Common myeloid progenitor, CD34-positive (primary cell): ENCODE measurements at regions not wholly inside any gene's neighbourhood (a gene's known extent, or its start where the extent isn't known, plus 50 kb on each side); places are given as distances from the start of the nearest gene placed in this dataset.
A peak's percentile ranks its signal among the peaks of the same experiment; 100 is the strongest.

Experiments used
- CTCF ChIA-PET: fragments of 350-600 bp; sonication (Branson Sonifier 250); formaldehyde crosslinking; loops from one replicate; lab custom pipeline; 2021; ENCODE audit warnings: antibody characterized with exemption; lab: Charles Lee
- POLR2A ChIA-PET: fragments of 350-600 bp; sonication (Branson Sonifier 250); formaldehyde crosslinking; loops from one replicate; lab custom pipeline; 2021; ENCODE audit warnings: antibody characterized with exemption; lab: Charles Lee
- DNase-seq, 3 donors: peaks; one replicate each; pipeline versions ENCODE4 v3.0.0 to v3.0.0-alpha.2; 2013
- H3K27ac ChIP-seq, 2 experiments: 1 replicate in 1 of 2; 2 replicates in 1 of 2; pipeline ENCODE4 v1.7.0; 2013; ENCODE audit warnings: inconsistent platforms in 2 of 2, low read length in 2 of 2, mild to moderate bottlenecking in 2 of 2, low read depth in 1 of 2, moderate library complexity in 1 of 2; ENCODE audit not compliant: severe bottlenecking in 2 of 2, insufficient read depth in 1 of 2, poor library complexity in 1 of 2
- H3K27me3 ChIP-seq, 5 experiments: replicated peaks in 2 of 5; 1 replicate in 3 of 5; 2 replicates in 2 of 5; pipeline versions ENCODE4 v1.6.1 to v1.7.0; 2013; ENCODE audit warnings: low read length in 4 of 5, mild to moderate bottlenecking in 2 of 5, moderate library complexity in 2 of 5, inconsistent platforms in 1 of 5; ENCODE audit not compliant: insufficient read depth in 5 of 5, control insufficient read depth in 4 of 5
- H3K36me3 ChIP-seq, 4 experiments: 1 replicate in 2 of 4; 2 replicates in 2 of 4; pipeline versions ENCODE4 v1.6.1 to v1.7.0; 2013; ENCODE audit warnings: low read length in 3 of 4, control low read depth in 1 of 4, mild to moderate bottlenecking in 1 of 4; ENCODE audit not compliant: control insufficient read depth in 4 of 4, insufficient read depth in 4 of 4
- H3K4me1 ChIP-seq, 4 experiments: 1 replicate in 3 of 4; 2 replicates in 1 of 4; pipeline versions ENCODE4 v1.6.1 to v1.7.1; 2013; ENCODE audit warnings: low read length in 3 of 4, mild to moderate bottlenecking in 3 of 4, control low read depth in 1 of 4, inconsistent platforms in 1 of 4, moderate library complexity in 1 of 4; ENCODE audit not compliant: control insufficient read depth in 4 of 4, insufficient read depth in 4 of 4; ENCODE audit errors: control extremely low read depth in 1 of 4
- H3K4me3 ChIP-seq, 7 experiments: 1 replicate in 4 of 7; 2 replicates in 3 of 7; pipeline versions ENCODE4 v1.5.1 to v1.7.0; 2013; ENCODE audit warnings: mild to moderate bottlenecking in 7 of 7, low read length in 6 of 7, moderate library complexity in 6 of 7, inconsistent platforms in 2 of 7, low read depth in 2 of 7, control low read depth in 1 of 7; ENCODE audit not compliant: insufficient read depth in 4 of 7, control insufficient read depth in 1 of 7; ENCODE audit errors: extremely low read depth in 1 of 7
- H3K9me3 ChIP-seq, 5 experiments: 1 replicate in 4 of 5; 2 replicates in 1 of 5; pipeline versions ENCODE4 v1.6.1 to v1.7.1; 2013; ENCODE audit warnings: low read length in 4 of 5, mild to moderate bottlenecking in 2 of 5, inconsistent platforms in 1 of 5, low read depth in 1 of 5, moderate library complexity in 1 of 5; ENCODE audit not compliant: control insufficient read depth in 4 of 5, insufficient read depth in 2 of 5; ENCODE audit errors: control extremely low read depth in 1 of 5
- WGBS: methylation state at CpG from one replicate; pipeline ENCODE4 v1.1.5; 2013; ENCODE audit not compliant: insufficient coverage; 5-methylcytosine and 5-hydroxymethylcytosine counted together

DNA sequence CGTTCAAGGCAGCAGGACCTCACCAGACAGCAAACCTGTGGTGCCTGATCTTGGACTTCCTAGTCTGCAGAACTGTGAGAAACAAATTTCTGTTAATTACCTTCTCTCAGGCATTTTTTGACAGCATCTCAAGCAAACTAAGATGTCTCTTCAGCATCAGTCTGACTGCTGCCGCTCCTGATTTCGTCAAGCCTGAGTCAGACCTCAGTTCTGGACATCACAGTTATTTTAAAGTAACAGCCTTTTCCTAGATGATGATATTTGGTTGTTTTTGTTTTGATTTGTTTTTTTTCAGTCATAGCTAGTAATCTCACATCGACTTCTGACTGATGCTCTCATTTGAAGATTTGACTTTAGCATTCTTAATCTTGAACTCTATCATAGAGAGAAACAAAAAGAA lies 71.9 kb downstream of the BLID start:
- Histone ChIP-seq H3K36me3 (no peaks in the 10 kb centered on the region), H3K9me3 (no peaks in the 10 kb centered on the region), H3K27me3 (no peaks in the 10 kb centered on the region), H3K4me3 (no peak overlapping the region), H3K27ac (no peak overlapping the region), H3K4me1 (peaks cover 0 to 7% (median 0%) of the 10 kb centered on the region in 4 experiments)
- ChIA-PET POLR2A (no interaction called here), CTCF (no interaction called here)
- WGBS: 90% methylated on average over 2 of the region's 4 CpGs
- no peak for DNase-seq

DNA sequence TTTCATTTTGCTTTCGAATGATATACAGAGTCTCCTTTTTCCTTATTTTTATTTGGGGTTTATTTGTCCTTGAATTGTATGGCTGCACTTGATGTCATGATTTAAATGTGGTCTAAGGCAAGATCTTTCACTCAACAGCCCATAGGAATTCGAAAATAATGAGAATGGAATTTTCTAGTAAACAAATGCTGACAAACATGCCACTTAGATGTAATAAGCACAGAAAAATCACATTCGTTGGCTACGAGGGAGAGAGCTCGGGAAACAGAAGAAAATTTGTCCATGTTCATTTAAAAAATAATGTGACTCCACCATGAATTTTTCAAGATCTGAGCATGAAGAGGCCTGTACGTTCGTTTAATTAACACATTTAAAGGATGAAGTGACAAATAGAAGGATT lies 73.0 kb downstream of the BLID start:
- ChIA-PET CTCF (no interaction called here), POLR2A (no interaction called here)
- Histone ChIP-seq H3K27me3 (no peaks in the 10 kb centered on the region), H3K27ac (no peak overlapping the region), H3K4me3 (no peak overlapping the region), H3K4me1 (peaks cover 0 to 7% (median 0%) of the 10 kb centered on the region in 4 experiments), H3K9me3 (no peaks in the 10 kb centered on the region), H3K36me3 (no peaks in the 10 kb centered on the region)
- no peak for DNase-seq
- WGBS: 75% methylated on average over 5 of the region's 7 CpGs

DNA sequence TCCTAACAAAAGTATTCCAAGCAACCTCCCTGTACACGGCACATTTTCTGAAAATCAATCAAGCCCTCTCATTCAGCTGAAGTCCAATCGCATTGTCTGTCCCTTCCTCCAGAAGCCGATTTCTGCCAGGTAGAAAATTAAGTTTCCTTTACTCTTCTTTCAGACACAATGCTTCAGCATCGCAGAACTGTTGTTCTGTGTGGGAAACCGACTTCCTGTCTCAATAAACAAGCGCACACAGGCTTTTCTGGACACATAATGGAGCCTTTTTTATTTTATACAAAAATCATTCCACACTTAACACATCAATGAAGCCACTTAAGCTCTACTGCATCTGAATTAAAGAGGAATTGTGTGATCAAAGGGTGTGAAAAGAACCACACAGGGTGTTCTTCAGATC lies 75.6 kb downstream of the BLID start:
- DNase-seq: no peak
- no peaks in the 10 kb centered on the region for H3K36me3 ChIP-seq
- no peaks in the 10 kb centered on the region for H3K27me3 ChIP-seq
- CTCF ChIA-PET: interaction anchor here (0.9 kb wide), 1 partner anchor 28 kb away, joined by 3 read pairs; no protein-coding TSS in a partner anchor
- POLR2A ChIA-PET: no interaction called here
- 23% methylated on average over 4 of the region's 6 CpGs for WGBS
- H3K27ac ChIP-seq: no peak overlapping the region
- no peaks in the 10 kb centered on the region for H3K9me3 ChIP-seq
- peak overlapping the region in 2 of 7 experiments; percentile 8 to 9 for H3K4me3 ChIP-seq
- H3K4me1 ChIP-seq: peaks cover 0 to 6% (median 0%) of the 10 kb centered on the region in 4 experiments

DNA sequence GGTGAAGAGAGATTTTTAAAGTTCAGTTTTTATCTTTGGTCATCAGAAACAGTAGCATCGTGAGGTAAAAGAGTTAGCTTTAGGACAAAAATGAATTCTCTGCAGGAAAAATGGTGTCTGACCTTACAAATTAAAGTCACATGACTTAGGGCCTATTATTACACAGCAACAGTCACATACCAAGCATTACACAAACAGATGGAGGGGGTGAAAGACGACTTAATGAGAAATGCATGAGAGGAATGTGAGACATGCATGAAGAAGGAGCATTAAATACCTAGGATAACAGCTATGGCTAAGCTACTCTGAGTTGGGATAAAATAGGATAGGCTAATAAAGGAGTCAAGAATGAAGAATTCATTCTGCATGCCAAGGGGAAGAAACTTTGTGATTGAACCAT lies 77.5 kb downstream of the BLID start:
- no peak overlapping the region for H3K27ac ChIP-seq
- DNase-seq: no peak
- 100% methylated on average over 1 of the region's 2 CpGs for whole genome bisulfite sequencing

DNA sequence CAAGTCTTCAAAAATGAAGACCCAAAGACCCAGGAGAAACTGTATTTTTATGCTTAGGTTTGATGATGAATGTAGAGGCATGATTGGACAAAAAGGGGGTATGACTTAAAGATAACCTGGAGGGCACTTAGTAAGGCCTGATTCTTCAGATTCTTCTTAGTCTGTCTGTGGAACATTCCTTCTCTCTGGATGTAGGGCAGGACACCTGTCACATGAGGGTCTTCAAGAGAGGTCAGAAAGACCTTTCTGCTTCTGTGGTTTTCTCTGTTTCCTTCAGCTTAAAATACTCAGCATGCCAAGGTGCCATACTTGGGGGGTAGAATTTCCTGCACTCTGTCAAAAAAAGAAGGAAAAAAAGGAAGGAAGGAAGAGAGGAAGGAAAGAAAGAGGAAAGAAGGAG lies 78.1 kb downstream of the BLID start:
- Histone ChIP-seq H3K9me3 (no peaks in the 10 kb centered on the region), H3K27ac (no peak overlapping the region), H3K4me1 (peaks cover 0 to 3% (median 0%) of the 10 kb centered on the region in 4 experiments), H3K36me3 (no peaks in the 10 kb centered on the region), H3K27me3 (peaks cover 0 to 1% (median 0%) of the 10 kb centered on the region in 5 experiments), H3K4me3 (no peak overlapping the region)
- no peak for DNase-seq
- ChIA-PET CTCF (interaction anchor here (0.8 kb wide), 1 partner anchor 63 kb away, joined by 4 read pairs; no protein-coding TSS in a partner anchor), POLR2A (no interaction called here)

More for the DNA sequence above, 77.5 kb downstream of the BLID start:
- H3K9me3 ChIP-seq: no peaks in the 10 kb centered on the region
- peaks cover 0 to 1% (median 0%) of the 10 kb centered on the region in 5 experiments for H3K27me3 ChIP-seq
- no peak overlapping the region for H3K4me3 ChIP-seq
- peaks cover 0 to 3% (median 0%) of the 10 kb centered on the region in 4 experiments for H3K4me1 ChIP-seq
- ChIA-PET CTCF (interaction anchor here (0.8 to 1.2 kb wide), 2 partner anchors 64 to 384 kb away, joined by 3 to 4 read pairs; no protein-coding TSS in a partner anchor), POLR2A (no interaction called here)
- no peaks in the 10 kb centered on the region for H3K36me3 ChIP-seq

DNA sequence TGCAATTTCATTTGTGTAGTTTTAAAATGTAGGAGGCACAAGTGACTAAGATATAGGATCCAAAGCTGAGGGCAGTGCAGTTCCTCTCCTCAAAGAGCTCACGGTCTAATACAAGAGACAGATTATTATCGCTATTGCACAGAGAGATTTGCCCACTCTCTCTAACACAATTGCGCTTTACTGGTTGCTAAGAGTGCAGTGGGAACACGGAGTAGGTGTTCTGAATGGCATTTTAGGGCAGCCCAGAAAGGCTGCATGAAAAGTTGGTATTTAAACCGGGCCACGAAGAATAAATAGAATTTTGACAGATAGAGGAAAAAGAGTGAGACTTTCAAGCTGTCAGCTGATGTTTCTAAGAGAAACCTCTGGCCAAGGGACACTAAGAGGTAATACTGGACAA lies 79.5 kb downstream of the BLID start:
- 100% methylated on average over 3 of the region's 6 CpGs for WGBS
- H3K36me3 ChIP-seq: no peaks in the 10 kb centered on the region
- H3K4me1 ChIP-seq: peaks cover 0 to 3% (median 0%) of the 10 kb centered on the region in 4 experiments
- ChIA-PET CTCF (interaction anchor here (1.0 to 1.6 kb wide), 2 partner anchors 8 to 10 kb away, joined by 3 to 4 read pairs; no protein-coding TSS in a partner anchor), POLR2A (no interaction called here)
- H3K4me3 ChIP-seq: no peak overlapping the region
- no peak overlapping the region for H3K27ac ChIP-seq
- no peaks in the 10 kb centered on the region for H3K9me3 ChIP-seq
- H3K27me3 ChIP-seq: peaks cover 0 to 1% (median 0%) of the 10 kb centered on the region in 5 experiments
- no peak for DNase-seq

DNA sequence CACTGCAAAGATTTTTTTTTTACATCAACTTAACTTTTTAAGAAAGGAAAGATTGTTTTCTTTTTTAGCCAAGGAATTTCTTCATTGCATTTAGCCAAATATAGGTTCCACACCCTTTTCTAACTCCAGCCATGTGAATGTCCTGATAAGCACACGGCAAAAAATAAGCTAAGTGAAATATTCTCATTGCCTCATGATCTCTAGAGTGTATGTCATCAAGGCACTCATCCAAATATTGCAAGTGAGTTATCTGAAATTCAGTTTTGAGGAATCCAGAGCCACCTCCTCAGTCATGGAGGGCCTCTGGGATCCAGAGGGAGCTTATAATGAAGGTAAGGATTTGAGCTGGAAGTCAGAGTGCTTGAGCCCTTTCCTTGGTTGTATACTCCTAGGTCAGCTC lies 80.0 kb downstream of the BLID start:
- peaks cover 0 to 3% (median 0%) of the 10 kb centered on the region in 4 experiments for H3K4me1 ChIP-seq
- POLR2A ChIA-PET: no interaction called here
- DNase-seq: no peak
- H3K36me3 ChIP-seq: no peaks in the 10 kb centered on the region
- H3K27ac ChIP-seq: no peak overlapping the region
- CTCF ChIA-PET: interaction anchor here (1.0 to 1.6 kb wide), 2 partner anchors 9 to 10 kb away, joined by 3 to 4 read pairs; no protein-coding TSS in a partner anchor
- WGBS: no CpG with 5 or more reads among the region's 1 CpG
- H3K4me3 ChIP-seq: no peak overlapping the region
- H3K9me3 ChIP-seq: no peaks in the 10 kb centered on the region
- H3K27me3 ChIP-seq: peaks cover 0 to 1% (median 0%) of the 10 kb centered on the region in 5 experiments
